Smooth muscle cell (in vitro differentiated cells): ENCODE measurements at regions not wholly inside any gene's neighbourhood (a gene's known extent, or its start where the extent isn't known, plus 50 kb on each side); places are given as distances from the start of the nearest gene placed in this dataset.

Experiments
- DNase-seq: peaks from one replicate; lab custom pipeline; 2025; ENCODE audit not compliant: unreplicated experiment; lab: John Stamatoyannopoulos, UW
- H2AFZ ChIP-seq: fragments of 200-600 bp; sonication (generic); 2 replicates; pipeline ENCODE4 v1.6.0; 2016; ENCODE audit warnings: antibody characterized with exemption, low read depth, mild to moderate bottlenecking
- H3F3A ChIP-seq: fragments of 200-600 bp; sonication (generic); 2 replicates; pipeline ENCODE4 v1.6.0; 2017; ENCODE audit warnings: antibody characterized with exemption, low read depth
- H3K27ac ChIP-seq: fragments of 200-600 bp; sonication (generic); 2 replicates; pipeline ENCODE4 v1.5.1; 2016; ENCODE audit warnings: low read depth, mild to moderate bottlenecking
- H3K27me3 ChIP-seq: fragments of 200-600 bp; sonication (generic); 2 replicates; pipeline ENCODE4 v1.6.1; 2016; ENCODE audit warnings: low read depth, mild to moderate bottlenecking
- H3K36me3 ChIP-seq: fragments of 200-600 bp; sonication (generic); 2 replicates; pipeline ENCODE4 v1.5.1; 2016; ENCODE audit warnings: low read depth
- H3K4me1 ChIP-seq: fragments of 200-600 bp; sonication (generic); 2 replicates; pipeline ENCODE4 v1.5.1; 2016; ENCODE audit warnings: low read depth
- H3K4me2 ChIP-seq: fragments of 200-600 bp; sonication (generic); 2 replicates; pipeline ENCODE4 v1.6.0; 2016; ENCODE audit warnings: mild to moderate bottlenecking
- H3K4me3 ChIP-seq: fragments of 200-600 bp; sonication (generic); 2 replicates; pipeline ENCODE4 v1.5.1; 2016; ENCODE audit warnings: mild to moderate bottlenecking
- H3K79me2 ChIP-seq: fragments of 200-600 bp; sonication (generic); 2 replicates; pipeline ENCODE4 v1.6.0; 2016; ENCODE audit warnings: low read depth, mild to moderate bottlenecking
- H3K9ac ChIP-seq: fragments of 200-600 bp; sonication (generic); 2 replicates; pipeline ENCODE4 v1.6.0; 2016; ENCODE audit warnings: low read depth
- H3K9me3 ChIP-seq: fragments of 200-600 bp; sonication (generic); replicated peaks from 2 replicates; pipeline ENCODE4 v1.5.1; 2016; ENCODE audit warnings: low read depth
- H4K20me1 ChIP-seq: fragments of 200-600 bp; sonication (generic); 2 replicates; pipeline ENCODE4 v1.6.0; 2016; ENCODE audit warnings: low read depth
- WGBS: methylation state at CpG from one replicate; pipeline ENCODE4 v1.1.7; 2016; ENCODE audit warnings: low lambda C conversion rate; 5-methylcytosine and 5-hydroxymethylcytosine counted together
- TF ChIP-seq, protein P1 (sequence below): fragments of 200-600 bp; sonication (generic); IDR thresholded peaks from 2 replicates; pipeline ENCODE4 v1.5.1; 2017; ENCODE audit warnings: borderline replicate concordance, mild to moderate bottlenecking, antibody characterized with exemption; ENCODE audit not compliant: insufficient read depth, poor library complexity, severe bottlenecking

DNA sequence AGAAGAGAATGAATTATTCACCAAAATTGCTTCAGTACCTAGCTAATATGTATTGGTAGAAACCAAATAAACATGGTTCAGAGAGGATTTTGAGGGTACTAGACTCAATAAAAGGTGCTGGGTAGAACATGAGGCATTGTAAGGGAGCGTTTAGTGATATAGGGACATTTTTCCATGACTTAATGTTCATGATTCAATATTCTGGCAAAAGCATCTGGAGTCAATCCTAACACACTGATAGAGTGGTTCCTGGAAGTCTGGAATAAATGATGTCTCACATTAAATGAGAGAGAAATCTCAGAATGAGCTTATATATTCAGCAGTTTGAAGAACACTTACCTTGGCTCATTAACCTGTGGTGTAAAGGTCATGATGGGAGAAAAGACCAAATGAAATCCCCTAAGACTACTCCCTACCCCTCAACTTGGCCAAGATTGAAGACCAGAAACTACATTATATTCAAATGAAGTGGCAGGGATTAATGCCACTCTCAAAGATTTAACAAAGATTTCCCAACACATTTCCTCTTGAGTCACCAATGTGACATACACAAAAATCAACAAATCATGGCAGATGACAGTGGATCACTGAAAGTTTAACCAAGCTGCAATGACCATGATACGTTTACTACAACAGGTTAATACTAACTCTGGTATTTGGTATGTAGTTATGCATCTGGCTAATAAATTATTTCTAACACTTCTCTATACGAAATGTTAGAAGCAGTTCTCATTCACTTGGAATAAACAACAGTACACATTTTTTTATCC is 309.5 kb downstream of the SATB2 start:
- Histone ChIP-seq H3K9ac (no peak overlapping the region), H3K4me3 (no peak overlapping the region), H3K27ac (no peak overlapping the region), H3K4me1 (no peaks in the 10 kb centered on the region), H3K4me2 (no peak overlapping the region), H3K79me2 (no peaks in the 10 kb centered on the region), H3K9me3 (no peaks in the 10 kb centered on the region), H3K36me3 (no peaks in the 10 kb centered on the region), H2AFZ (no peak overlapping the region), H3K27me3 (no peaks in the 10 kb centered on the region), H4K20me1 (no peaks in the 10 kb centered on the region), H3F3A (no peaks in the 10 kb centered on the region)
- WGBS: 89% methylated on average over 3 of the region's 3 CpGs
- DNase-seq: no peak
- TF ChIP-seq, protein P1, sequence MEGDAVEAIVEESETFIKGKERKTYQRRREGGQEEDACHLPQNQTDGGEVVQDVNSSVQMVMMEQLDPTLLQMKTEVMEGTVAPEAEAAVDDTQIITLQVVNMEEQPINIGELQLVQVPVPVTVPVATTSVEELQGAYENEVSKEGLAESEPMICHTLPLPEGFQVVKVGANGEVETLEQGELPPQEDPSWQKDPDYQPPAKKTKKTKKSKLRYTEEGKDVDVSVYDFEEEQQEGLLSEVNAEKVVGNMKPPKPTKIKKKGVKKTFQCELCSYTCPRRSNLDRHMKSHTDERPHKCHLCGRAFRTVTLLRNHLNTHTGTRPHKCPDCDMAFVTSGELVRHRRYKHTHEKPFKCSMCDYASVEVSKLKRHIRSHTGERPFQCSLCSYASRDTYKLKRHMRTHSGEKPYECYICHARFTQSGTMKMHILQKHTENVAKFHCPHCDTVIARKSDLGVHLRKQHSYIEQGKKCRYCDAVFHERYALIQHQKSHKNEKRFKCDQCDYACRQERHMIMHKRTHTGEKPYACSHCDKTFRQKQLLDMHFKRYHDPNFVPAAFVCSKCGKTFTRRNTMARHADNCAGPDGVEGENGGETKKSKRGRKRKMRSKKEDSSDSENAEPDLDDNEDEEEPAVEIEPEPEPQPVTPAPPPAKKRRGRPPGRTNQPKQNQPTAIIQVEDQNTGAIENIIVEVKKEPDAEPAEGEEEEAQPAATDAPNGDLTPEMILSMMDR: no peak

GRCh38 chr2:199147216-199147615 is 310.5 kb downstream of the SATB2 start:
- Histone ChIP-seq H4K20me1 (no peaks in the 10 kb centered on the region), H3K4me1 (no peaks in the 10 kb centered on the region), H3F3A (no peaks in the 10 kb centered on the region), H3K4me3 (no peak overlapping the region), H3K27ac (no peak overlapping the region), H3K9me3 (no peaks in the 10 kb centered on the region), H3K4me2 (no peak overlapping the region), H3K36me3 (no peaks in the 10 kb centered on the region), H2AFZ (no peak overlapping the region), H3K79me2 (no peaks in the 10 kb centered on the region), H3K9ac (no peak overlapping the region), H3K27me3 (no peaks in the 10 kb centered on the region)
- DNase-seq: no peak
- TF ChIP-seq, protein P1: no peak

GRCh38 chr2:199144546-199144945 is 313.2 kb downstream of the SATB2 start:
- no peak overlapping the region for H3K4me3 ChIP-seq
- no peaks in the 10 kb centered on the region for H3F3A ChIP-seq
- no peaks in the 10 kb centered on the region for H3K36me3 ChIP-seq
- H3K4me1 ChIP-seq: no peaks in the 10 kb centered on the region
- no peaks in the 10 kb centered on the region for H3K9me3 ChIP-seq
- no peak for DNase-seq
- no peak overlapping the region for H3K27ac ChIP-seq
- TF ChIP-seq, protein P1: no peak
- no peak overlapping the region for H3K9ac ChIP-seq
- no peak overlapping the region for H3K4me2 ChIP-seq
- H3K79me2 ChIP-seq: no peaks in the 10 kb centered on the region
- no peaks in the 10 kb centered on the region for H3K27me3 ChIP-seq
- no peak overlapping the region for H2AFZ ChIP-seq
- H4K20me1 ChIP-seq: no peaks in the 10 kb centered on the region

- H3K4me1 ChIP-seq: no peaks in the 10 kb centered on the region
- no peaks in the 10 kb centered on the region for H3K27me3 ChIP-seq
- 87% methylated on average over 1 of the region's 1 CpG for WGBS
- H3K9me3 ChIP-seq: no peaks in the 10 kb centered on the region
- no peak overlapping the region for H3K4me3 ChIP-seq
- no peak overlapping the region for H2AFZ ChIP-seq
- no peak overlapping the region for H3K27ac ChIP-seq
- TF ChIP-seq, protein P1: no peak
- H3K9ac ChIP-seq: no peak overlapping the region
- H3K36me3 ChIP-seq: no peaks in the 10 kb centered on the region
- no peaks in the 10 kb centered on the region for H4K20me1 ChIP-seq
- H3K79me2 ChIP-seq: no peaks in the 10 kb centered on the region
- H3K4me2 ChIP-seq: no peak overlapping the region
- H3F3A ChIP-seq: no peaks in the 10 kb centered on the region
- no peak for DNase-seq
These were observed 313.7 kb downstream of the SATB2 start for GRCh38 chr2:199144036-199144435.
